ENCODE measurements at regions not wholly inside any gene's neighbourhood (a gene's known extent, or its start where the extent isn't known, plus 50 kb on each side); places are given as distances from the start of the nearest gene placed in this dataset.

DNA sequence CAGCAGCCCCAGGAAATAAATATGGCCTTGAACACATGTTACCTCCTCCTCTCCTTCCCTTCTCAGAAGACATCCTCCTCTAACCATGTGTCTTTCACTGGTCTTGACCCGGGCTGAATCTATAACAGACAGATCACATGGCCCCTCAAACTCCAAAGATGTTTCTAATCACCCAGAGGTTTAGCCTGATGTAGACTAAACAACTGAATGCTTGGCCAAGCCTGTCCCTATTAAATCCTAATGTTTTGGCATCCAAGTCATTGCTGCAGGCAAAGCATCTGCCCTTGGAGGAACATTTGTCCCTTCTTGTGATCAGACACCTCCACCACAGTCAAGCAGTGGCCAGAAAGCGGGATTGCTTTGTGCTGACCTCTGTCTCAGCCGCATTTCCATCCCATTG, 65.5 kb downstream of the ANKRD60 start:
- TF ChIP-seq, protein P1, sequence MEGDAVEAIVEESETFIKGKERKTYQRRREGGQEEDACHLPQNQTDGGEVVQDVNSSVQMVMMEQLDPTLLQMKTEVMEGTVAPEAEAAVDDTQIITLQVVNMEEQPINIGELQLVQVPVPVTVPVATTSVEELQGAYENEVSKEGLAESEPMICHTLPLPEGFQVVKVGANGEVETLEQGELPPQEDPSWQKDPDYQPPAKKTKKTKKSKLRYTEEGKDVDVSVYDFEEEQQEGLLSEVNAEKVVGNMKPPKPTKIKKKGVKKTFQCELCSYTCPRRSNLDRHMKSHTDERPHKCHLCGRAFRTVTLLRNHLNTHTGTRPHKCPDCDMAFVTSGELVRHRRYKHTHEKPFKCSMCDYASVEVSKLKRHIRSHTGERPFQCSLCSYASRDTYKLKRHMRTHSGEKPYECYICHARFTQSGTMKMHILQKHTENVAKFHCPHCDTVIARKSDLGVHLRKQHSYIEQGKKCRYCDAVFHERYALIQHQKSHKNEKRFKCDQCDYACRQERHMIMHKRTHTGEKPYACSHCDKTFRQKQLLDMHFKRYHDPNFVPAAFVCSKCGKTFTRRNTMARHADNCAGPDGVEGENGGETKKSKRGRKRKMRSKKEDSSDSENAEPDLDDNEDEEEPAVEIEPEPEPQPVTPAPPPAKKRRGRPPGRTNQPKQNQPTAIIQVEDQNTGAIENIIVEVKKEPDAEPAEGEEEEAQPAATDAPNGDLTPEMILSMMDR (IDR thresholded peaks at IDR 0.05 in 4 of 5, conservative IDR thresholded peaks at IDR 0.05 in 1 of 5): no peak
- TF ChIP-seq POLR2A (IDR thresholded peaks at IDR 0.05): no peak
